Anterior cingulate cortex (tissue), 58 donors: ENCODE measurements at regions not wholly inside any gene's neighbourhood (a gene's known extent, or its start where the extent isn't known, plus 50 kb on each side); places are given as distances from the start of the nearest gene placed in this dataset.

ENCODE experiments used
- DNase-seq, 58 donors: peaks; one replicate each; lab custom pipeline; 2025; lab: John Stamatoyannopoulos, UW

GRCh38 chr9:134214386-134214765, 50.0 kb upstream of the RNU6ATAC start:
- no peak for DNase-seq

GRCh38 chr9:134214766-134215419, 50.5 kb upstream of the RNU6ATAC start:
- DNase-seq, result peak in 3 of 58 donors; percentile 27 to 58 (median 40)

- DNase-seq, result peak in 2 of 58 donors; percentile 55 to 66
These were observed 51.0 kb upstream of the RNU6ATAC start for GRCh38 chr9:134215420-134215698.

GRCh38 chr9:134215699-134216448, 51.5 kb upstream of the RNU6ATAC start:
- peak in 44 of 58 donors; percentile 19 to 76 (median 50) for DNase-seq

- no peak for DNase-seq
These were observed 52.1 kb upstream of the RNU6ATAC start for GRCh38 chr9:134216449-134216951.

- no peak for DNase-seq
These were observed 52.6 kb upstream of the RNU6ATAC start for GRCh38 chr9:134216961-134217360.

GRCh38 chr9:134217431-134218210, 53.3 kb upstream of the RNU6ATAC start:
- peak in 1 of 58 donors; percentile 13 for DNase-seq

- DNase-seq, result no peak
These were observed 53.9 kb upstream of the RNU6ATAC start for GRCh38 chr9:134218230-134218629.

- no peak for DNase-seq
These were observed 55.3 kb upstream of the RNU6ATAC start for GRCh38 chr9:134219646-134220060.

- no peak for DNase-seq
These were observed 55.9 kb upstream of the RNU6ATAC start for GRCh38 chr9:134220311-134220710.

- no peak for DNase-seq
These were observed 57.1 kb upstream of the RNU6ATAC start for GRCh38 chr9:134221273-134222017.

GRCh38 chr9:134222018-134222573, 57.7 kb upstream of the RNU6ATAC start:
- DNase-seq, result peak in 1 of 58 donors; percentile 10

- DNase-seq, result no peak
These were observed 58.7 kb upstream of the RNU6ATAC start for GRCh38 chr9:134223091-134223490.

- no peak for DNase-seq
These were observed 59.3 kb upstream of the RNU6ATAC start for GRCh38 chr9:134223591-134224122.

GRCh38 chr9:134224127-134224526, 59.8 kb upstream of the RNU6ATAC start:
- no peak for DNase-seq

- DNase-seq, result no peak
These were observed 60.3 kb upstream of the RNU6ATAC start for GRCh38 chr9:134224567-134225093.

- DNase-seq, result no peak
These were observed 60.8 kb upstream of the RNU6ATAC start for GRCh38 chr9:134225186-134225585.

GRCh38 chr9:134225816-134226215, 61.5 kb upstream of the RNU6ATAC start:
- no peak for DNase-seq

- no peak for DNase-seq
These were observed 62.0 kb upstream of the RNU6ATAC start for GRCh38 chr9:134226221-134226930.
